GM21717 (cell line): ENCODE measurements at regions not wholly inside any gene's neighbourhood (a gene's known extent, or its start where the extent isn't known, plus 50 kb on each side); places are given as distances from the start of the nearest gene placed in this dataset.
A peak's percentile ranks its signal among the peaks of the same experiment; 100 is the strongest.
"Not testable (repeated sequence)": the region's sequence is repeated elsewhere in the genome, so short reads cannot be mapped to it uniquely, and the experiment has no call there.

Experiments used
- ATAC-seq: cut with Tn5 transposase; IDR thresholded peaks from one replicate; pipeline ENCODE4 v1.9.1; 2021; ENCODE audit warnings: mild to moderate bottlenecking, moderate library complexity; ENCODE audit not compliant: unreplicated experiment

GRCh38 chr15:56812221-56812620 lies 78.9 kb upstream of the ZNF280D start:
- ATAC-seq, result no peak

- no peak for ATAC-seq
Measured at GRCh38 chr15:56811586-56811985, 78.3 kb upstream of the ZNF280D start.

- no peak for ATAC-seq
Measured at GRCh38 chr15:56808160-56808559, 74.9 kb upstream of the ZNF280D start.

- no peak for ATAC-seq
Measured at GRCh38 chr15:56806148-56806536, 72.8 kb upstream of the ZNF280D start.

- ATAC-seq, result no peak
Measured at GRCh38 chr15:56805466-56806147, 72.3 kb upstream of the ZNF280D start.

GRCh38 chr15:56804938-56805337 lies 71.6 kb upstream of the ZNF280D start:
- no peak for ATAC-seq

- ATAC-seq, result no peak
Measured at GRCh38 chr15:56804279-56804678, 71.0 kb upstream of the ZNF280D start.

- no peak for ATAC-seq
Measured at GRCh38 chr15:56802161-56802560, 68.9 kb upstream of the ZNF280D start.

GRCh38 chr15:56798639-56799038 lies 65.3 kb upstream of the ZNF280D start:
- peak; percentile 73 for ATAC-seq

- ATAC-seq, result no peak
Measured at GRCh38 chr15:56797720-56798275, 64.5 kb upstream of the ZNF280D start.

GRCh38 chr15:56795502-56795901 lies 62.2 kb upstream of the ZNF280D start:
- ATAC-seq, result no peak

GRCh38 chr15:56794553-56795329 lies 61.4 kb upstream of the ZNF280D start:
- ATAC-seq, result no peak

- ATAC-seq, result no peak
Measured at GRCh38 chr15:56794165-56794552, 60.9 kb upstream of the ZNF280D start.

- ATAC-seq, result no peak
Measured at GRCh38 chr15:56792211-56792610, 58.9 kb upstream of the ZNF280D start.

- not testable (repeated sequence) for ATAC-seq
Measured at GRCh38 chr15:56791521-56791920, 58.2 kb upstream of the ZNF280D start.

GRCh38 chr15:56788359-56788758 lies 55.0 kb upstream of the ZNF280D start:
- no peak for ATAC-seq

- ATAC-seq, result no peak
Measured at GRCh38 chr15:56786966-56787365, 53.7 kb upstream of the ZNF280D start.

GRCh38 chr15:56783857-56784661 lies 50.8 kb upstream of the ZNF280D start:
- ATAC-seq, result no peak

GRCh38 chr15:56783156-56783856 lies 50.0 kb upstream of the ZNF280D start:
- no peak for ATAC-seq
